Esophagus squamous epithelium (tissue), 5 donors: ENCODE measurements at regions not wholly inside any gene's neighbourhood (a gene's known extent, or its start where the extent isn't known, plus 50 kb on each side); places are given as distances from the start of the nearest gene placed in this dataset.

Experiments
- DNase-seq: peaks from one replicate; lab custom pipeline; 2025; lab: John Stamatoyannopoulos, UW
- H3K27ac ChIP-seq, 4 donors: fragments of 200-600 bp; sonication (generic); one replicate each; pipeline ENCODE4 v1.5.1; 2016 to 2019; ENCODE audit warnings: mild to moderate bottlenecking in 1 of 4
- H3K27me3 ChIP-seq, 4 donors: fragments of 200-600 bp; sonication (generic); 1 replicate in 3 of 4; 2 replicates in 1 of 4; pipeline versions ENCODE4 v1.5.1 to v1.6.0; 2017 to 2021; ENCODE audit warnings: antibody characterized with exemption in 1 of 4
- H3K36me3 ChIP-seq, 3 donors: fragments of 200-600 bp; sonication (generic); one replicate each; pipeline ENCODE4 v1.5.1; 2016 to 2019
- H3K4me1 ChIP-seq, 3 donors: fragments of 200-600 bp; sonication (generic); one replicate each; pipeline ENCODE4 v1.5.1; 2017 to 2019
- H3K4me3 ChIP-seq, 4 donors: fragments of 200-600 bp; sonication (generic); 1 replicate in 3 of 4; 2 replicates in 1 of 4; pipeline ENCODE4 v1.5.1; 2016 to 2019; ENCODE audit warnings: mild to moderate bottlenecking in 2 of 4, moderate library complexity in 1 of 4
- H3K9me3 ChIP-seq, 3 donors: fragments of 200-600 bp; sonication (generic); one replicate each; pipeline ENCODE4 v1.5.1; 2016 to 2019
- CTCF ChIP-seq, 6 experiments: fragments of 450-650 bp in 4 of 6; fragments of 200-600 bp in 2 of 6; sonication (generic) in 2 of 6; IDR thresholded peaks; one replicate each; pipeline ENCODE4 v1.5.1; 2016 to 2019; ENCODE audit warnings: antibody characterized with exemption in 6 of 6, mild to moderate bottlenecking in 4 of 6, moderate library complexity in 4 of 6
- POLR2A ChIP-seq, 4 donors: fragments of 450-650 bp; IDR thresholded peaks; one replicate each; pipeline ENCODE4 v1.6.1; 2017; ENCODE audit warnings: antibody characterized with exemption in 4 of 4, mild to moderate bottlenecking in 4 of 4, moderate library complexity in 3 of 4
- WGBS, 2 donors: methylation state at CpG; one replicate each; pipeline ENCODE4 v1.1.5; 2018; 5-methylcytosine and 5-hydroxymethylcytosine counted together
- intact Hi-C: fragments of 100-400 bp; cut with DNase I; formaldehyde crosslinking; loops from one replicate; pipeline ENCODE4 v1.15.0; 2022
- donor health status: DM: yes; HTN: yes; CAD: no.

- H3K36me3 ChIP-seq = no peaks in the 10 kb centered on the region
- no peak for TF ChIP-seq CTCF (IDR thresholded peaks at IDR 0.05)
- TF ChIP-seq POLR2A (IDR thresholded peaks at IDR 0.05) = no peak
- H3K27ac ChIP-seq = peak overlapping the region in 3 of 4 donors; percentile 27 to 75 (median 61)
- intact Hi-C loops = no loop called here
- no peak overlapping the region for H3K4me3 ChIP-seq
- H3K4me1 ChIP-seq = peaks cover 4 to 40% (median 8%) of the 10 kb centered on the region in 3 donors
- H3K27me3 ChIP-seq = no peaks in the 10 kb centered on the region
- DNase-seq = no peak
- WGBS, 2 donors = 28 to 36% methylated on average over 3 of the region's 3 CpGs
- no peaks in the 10 kb centered on the region for H3K9me3 ChIP-seq
Measured at GRCh38 chr6:121533321-121533841, 97.9 kb downstream of the GJA1 start.

GRCh38 chr6:121535777-121536176 lies 100.3 kb downstream of the GJA1 start:
- H3K27me3 ChIP-seq = no peaks in the 10 kb centered on the region
- H3K9me3 ChIP-seq = no peaks in the 10 kb centered on the region
- no peak for DNase-seq
- no peaks in the 10 kb centered on the region for H3K36me3 ChIP-seq
- H3K4me3 ChIP-seq = no peak overlapping the region
- intact Hi-C loops = no loop called here
- H3K4me1 ChIP-seq = peaks cover 4 to 45% (median 8%) of the 10 kb centered on the region in 3 donors
- TF ChIP-seq CTCF (IDR thresholded peaks at IDR 0.05) = no peak
- WGBS, 2 donors = 91 to 97% methylated on average over 4 of the region's 4 CpGs
- no peak overlapping the region for H3K27ac ChIP-seq

DNA sequence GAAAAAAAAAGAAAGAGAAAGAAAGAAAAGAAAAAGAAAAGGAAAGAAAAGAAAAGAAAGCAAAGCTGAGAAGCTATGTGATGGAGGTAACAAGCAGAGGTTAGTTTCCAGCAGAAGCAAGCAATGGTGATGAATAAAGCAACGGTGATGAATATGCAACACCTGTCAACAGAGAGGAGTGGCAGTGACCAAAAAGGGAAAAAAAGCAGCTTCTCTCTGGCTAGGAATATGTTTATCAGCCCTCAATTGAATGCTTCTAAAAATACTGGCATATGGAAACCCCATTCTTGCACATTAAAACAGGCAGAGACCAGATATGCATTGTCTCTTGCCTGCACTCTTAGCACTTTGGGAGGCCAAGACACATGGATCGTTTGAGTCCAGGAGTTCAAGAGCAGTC lies 100.9 kb downstream of the GJA1 start:
- no peak for DNase-seq
- Histone ChIP-seq H3K27ac (no peak overlapping the region), H3K4me1 (peaks cover 4 to 39% (median 8%) of the 10 kb centered on the region in 3 donors), H3K36me3 (no peaks in the 10 kb centered on the region), H3K27me3 (no peaks in the 10 kb centered on the region), H3K9me3 (no peaks in the 10 kb centered on the region), H3K4me3 (no peak overlapping the region)
- WGBS, 2 donors = 69 to 78% methylated on average over 1 to 2 of the region's 2 CpGs
- TF ChIP-seq CTCF (IDR thresholded peaks at IDR 0.05) (no peak), POLR2A (IDR thresholded peaks at IDR 0.05) (no peak)
- intact Hi-C loops = no loop called here

DNA sequence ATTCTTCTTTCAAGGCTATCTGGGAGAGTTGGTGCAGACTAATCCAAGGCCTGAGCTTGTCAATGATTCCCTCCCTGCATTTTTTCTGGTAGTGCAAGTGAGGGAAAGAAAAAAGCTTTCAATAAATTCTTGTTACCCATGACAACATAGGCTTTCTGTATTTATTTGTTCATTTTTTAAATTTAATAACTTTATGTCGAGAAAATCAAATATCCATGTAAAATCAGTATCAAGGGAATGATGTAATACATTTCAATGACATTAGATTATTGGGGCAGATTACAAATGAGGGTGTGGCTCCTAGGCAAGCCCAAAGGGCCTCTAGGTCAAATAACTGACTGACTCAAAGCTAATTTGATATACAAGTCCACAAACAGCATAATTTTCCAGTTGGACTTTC lies 104.0 kb downstream of the GJA1 start:
- Histone ChIP-seq H3K27me3 (no peaks in the 10 kb centered on the region), H3K4me3 (no peak overlapping the region), H3K36me3 (no peaks in the 10 kb centered on the region), H3K4me1 (peaks cover 0 to 14% (median 0%) of the 10 kb centered on the region in 3 donors), H3K9me3 (no peaks in the 10 kb centered on the region), H3K27ac (no peak overlapping the region)
- DNase-seq = no peak
- intact Hi-C loops = no loop called here
- 60 to 86% methylated on average over 1 of the region's 1 CpG for WGBS, 2 donors
- TF ChIP-seq POLR2A (IDR thresholded peaks at IDR 0.05) = no peak
- no peak for TF ChIP-seq CTCF (IDR thresholded peaks at IDR 0.05)

DNA sequence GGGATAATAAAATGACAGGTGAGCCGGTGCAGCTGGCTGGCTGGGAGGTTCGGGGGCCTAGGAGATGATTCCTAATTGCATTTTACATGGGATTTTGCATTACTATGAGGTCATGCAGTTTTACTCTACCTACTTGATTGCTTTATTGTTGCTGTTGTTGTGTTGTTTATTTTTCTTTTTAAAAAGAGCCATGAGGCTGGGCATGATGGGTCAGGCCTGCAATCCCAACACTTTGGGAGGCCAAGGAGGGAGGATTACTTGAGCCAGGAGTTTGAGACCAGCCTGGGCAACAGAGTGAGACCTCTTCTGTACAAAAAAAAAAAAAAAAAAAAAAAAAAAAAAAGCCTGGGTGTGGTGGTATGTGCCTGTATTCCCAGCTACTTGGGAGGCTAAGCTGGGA lies 104.8 kb downstream of the GJA1 start:
- WGBS, 2 donors = 69 to 75% methylated on average over 2 of the region's 2 CpGs
- Histone ChIP-seq H3K27me3 (no peaks in the 10 kb centered on the region), H3K9me3 (no peaks in the 10 kb centered on the region), H3K36me3 (no peaks in the 10 kb centered on the region), H3K4me3 (no peak overlapping the region), H3K4me1 (peaks cover 0 to 10% (median 0%) of the 10 kb centered on the region in 3 donors), H3K27ac (no peak overlapping the region)
- TF ChIP-seq CTCF (IDR thresholded peaks at IDR 0.05) (no peak), POLR2A (IDR thresholded peaks at IDR 0.05) (no peak)
- intact Hi-C loops = no loop called here
- no peak for DNase-seq
